Astrocyte (in vitro differentiated cells and primary cell): ENCODE measurements at regions not wholly inside any gene's neighbourhood (a gene's known extent, or its start where the extent isn't known, plus 50 kb on each side); places are given as distances from the start of the nearest gene placed in this dataset.

Experiments used
- CTCF ChIP-seq: IDR thresholded peaks from 2 replicates; pipeline ENCODE4 v1.5.1; 2011; ENCODE audit warnings: low read depth, mild to moderate bottlenecking, inconsistent platforms, low read length, moderate library complexity; ENCODE audit not compliant: insufficient read depth
- EZH2 ChIP-seq: IDR thresholded peaks from 2 replicates; pipeline ENCODE4 v1.6.1; 2012; ENCODE audit warnings: mild to moderate bottlenecking, low read length, inconsistent platforms; ENCODE audit not compliant: insufficient read depth

- TF ChIP-seq CTCF (no peak), EZH2 (no peak)
These were observed 549.0 kb downstream of the REEP3 start for GRCh38 chr10:64070241-64070640.
